CD4-positive, alpha-beta T cell treated with Interleukin-1 beta for 1 hour (primary cell): ENCODE measurements at regions not wholly inside any gene's neighbourhood (a gene's known extent, or its start where the extent isn't known, plus 50 kb on each side); places are given as distances from the start of the nearest gene placed in this dataset.
"Not testable (repeated sequence)": the region's sequence is repeated elsewhere in the genome, so short reads cannot be mapped to it uniquely, and the experiment has no call there.

Source experiments
- DNase-seq, 2 donors: peaks; one replicate each; pipeline ENCODE4 v3.0.0-alpha.2; 2020 to 2022

DNA sequence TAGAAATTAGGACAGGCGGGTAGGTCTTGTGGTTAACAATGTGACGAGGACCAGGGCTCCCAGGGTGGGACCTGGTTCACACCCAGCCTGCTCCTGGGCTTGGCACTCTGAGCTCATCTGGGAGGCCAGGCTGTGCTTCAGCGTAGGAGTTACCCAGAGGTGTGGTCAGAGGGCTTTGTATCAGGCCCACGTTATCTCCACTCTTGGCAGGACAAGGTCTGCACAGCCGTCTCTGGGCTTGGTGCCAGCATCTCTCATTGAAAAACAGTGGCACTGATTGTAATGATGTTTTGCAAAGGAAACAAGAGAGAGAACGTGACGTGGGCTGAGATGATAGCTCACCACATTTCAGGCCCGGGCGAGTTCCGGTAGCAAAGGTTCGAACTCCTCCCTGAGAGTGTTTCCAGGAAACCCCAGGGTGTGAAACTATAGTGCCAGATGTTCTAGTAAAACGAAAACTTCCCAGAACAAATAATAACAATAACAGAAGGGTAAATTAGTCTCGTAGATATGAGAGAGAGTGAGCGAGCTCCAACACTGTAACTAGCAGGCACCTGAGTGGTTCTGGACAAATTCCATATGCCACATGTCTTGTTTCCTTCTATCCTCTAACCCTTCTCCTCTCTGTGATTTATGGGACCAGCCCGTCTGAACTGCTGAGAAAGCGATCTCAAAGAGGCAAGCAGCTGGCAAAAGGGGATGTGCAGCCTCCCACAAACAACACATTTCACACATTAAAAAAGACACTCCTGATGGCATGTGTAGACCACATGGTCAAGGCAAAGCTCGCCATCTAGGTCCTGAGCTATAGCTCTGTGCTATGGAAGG lies 227.3 kb downstream of the KTN1 start:
- DNase-seq, result peak; percentile 73 to 80

DNA sequence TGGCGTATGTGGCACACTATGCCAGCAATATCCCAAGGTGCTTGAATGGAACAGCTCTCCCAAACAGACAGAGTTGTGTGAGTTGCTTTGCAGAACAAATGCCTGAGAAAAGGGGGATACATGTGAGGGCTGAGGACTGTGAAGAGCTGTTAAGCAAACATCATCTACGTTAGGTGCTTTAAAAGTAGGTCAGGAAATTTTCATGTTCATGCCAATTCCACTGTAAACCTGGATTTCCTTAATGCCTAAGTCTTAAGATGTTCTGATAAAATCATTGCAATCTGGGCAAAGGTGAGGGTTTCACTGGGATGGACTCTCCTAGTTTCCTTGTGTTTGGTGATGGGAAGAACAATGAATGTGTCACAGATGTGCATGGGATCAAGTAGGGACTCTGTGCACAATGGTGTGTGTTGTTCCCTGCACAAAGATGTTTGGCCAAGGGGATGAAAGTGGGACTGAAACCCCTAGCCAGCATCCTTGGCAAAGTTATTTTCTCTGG lies 227.9 kb downstream of the KTN1 start:
- no peak for DNase-seq

DNA sequence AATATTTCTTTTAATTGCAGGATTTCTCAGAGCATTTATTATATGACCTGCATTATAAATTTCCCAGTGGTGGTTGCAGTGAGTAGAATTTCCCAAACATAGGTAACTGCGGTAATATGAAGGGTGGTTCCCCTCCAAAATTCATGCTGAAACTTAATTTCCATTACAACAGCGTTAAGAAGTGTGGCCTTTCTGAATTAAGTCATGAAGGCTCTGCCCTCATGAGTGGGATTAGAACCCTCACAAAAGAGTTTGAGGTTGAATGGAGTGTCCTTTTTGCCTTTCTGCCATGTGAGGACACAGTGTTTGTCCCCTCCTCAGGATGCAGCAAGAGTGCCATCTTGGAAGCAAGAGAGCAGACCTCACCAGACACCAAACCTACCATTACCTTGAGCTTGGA lies 233.6 kb downstream of the KTN1 start:
- no peak for DNase-seq

DNA sequence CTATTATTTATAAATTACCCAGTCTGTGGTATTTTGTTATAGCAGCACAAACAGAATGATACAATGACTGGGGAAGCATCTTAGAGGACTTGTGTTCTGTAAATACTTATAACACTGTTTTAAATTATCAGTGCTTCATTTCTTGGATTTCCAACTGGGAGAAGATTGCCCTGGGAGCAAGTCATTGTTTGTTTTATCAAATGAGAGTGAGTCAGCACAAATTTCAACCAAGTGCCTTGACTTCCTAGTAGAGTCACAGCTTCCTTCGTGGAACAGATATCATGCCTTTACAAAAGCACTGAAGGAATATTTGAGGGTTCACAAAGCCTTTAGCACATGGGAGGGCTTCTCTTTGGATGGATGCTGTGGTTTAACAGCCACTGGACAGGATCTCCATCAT lies 234.1 kb downstream of the KTN1 start:
- DNase-seq, result no peak

DNA sequence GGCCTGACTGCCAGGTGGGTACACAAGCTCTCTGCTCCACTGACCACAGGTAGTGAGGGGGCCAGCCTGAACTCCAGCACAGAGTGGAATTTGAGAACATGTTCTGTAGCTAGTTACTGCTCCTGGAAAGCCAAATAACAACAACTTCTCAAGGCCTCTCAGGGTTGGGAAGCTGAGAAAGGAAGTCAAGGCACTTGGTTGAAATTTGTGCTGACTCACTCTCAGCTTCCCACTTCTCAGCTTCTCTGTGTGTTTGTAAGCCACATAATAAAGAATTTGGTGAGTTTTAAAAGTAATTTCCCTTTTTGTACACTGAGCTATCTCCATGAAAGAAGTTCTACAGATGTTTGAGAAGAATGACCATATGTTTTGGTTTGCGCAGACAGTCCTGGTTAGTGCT lies 234.9 kb downstream of the KTN1 start:
- peak in 1 of 2 donors; percentile 4 for DNase-seq

DNA sequence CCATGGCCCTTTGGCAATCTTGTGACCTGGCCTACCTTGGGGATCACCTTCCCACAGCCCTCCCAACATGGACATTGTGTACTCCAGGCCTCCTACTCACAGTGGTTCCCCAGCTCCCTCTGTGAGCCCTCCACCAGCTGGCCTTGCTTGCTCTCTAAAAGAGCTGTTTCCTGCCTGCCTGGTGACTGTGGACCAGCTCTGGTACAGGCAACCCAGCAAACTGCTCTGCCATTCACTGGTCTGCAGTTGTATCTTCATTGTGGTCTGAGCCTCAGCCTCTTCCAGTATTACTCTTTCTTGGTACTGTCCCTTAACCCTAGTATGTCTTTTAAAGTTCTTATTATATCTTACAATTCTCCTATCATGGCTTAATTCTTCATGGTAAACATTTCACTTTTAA lies 236.2 kb downstream of the KTN1 start:
- no peak for DNase-seq

DNA sequence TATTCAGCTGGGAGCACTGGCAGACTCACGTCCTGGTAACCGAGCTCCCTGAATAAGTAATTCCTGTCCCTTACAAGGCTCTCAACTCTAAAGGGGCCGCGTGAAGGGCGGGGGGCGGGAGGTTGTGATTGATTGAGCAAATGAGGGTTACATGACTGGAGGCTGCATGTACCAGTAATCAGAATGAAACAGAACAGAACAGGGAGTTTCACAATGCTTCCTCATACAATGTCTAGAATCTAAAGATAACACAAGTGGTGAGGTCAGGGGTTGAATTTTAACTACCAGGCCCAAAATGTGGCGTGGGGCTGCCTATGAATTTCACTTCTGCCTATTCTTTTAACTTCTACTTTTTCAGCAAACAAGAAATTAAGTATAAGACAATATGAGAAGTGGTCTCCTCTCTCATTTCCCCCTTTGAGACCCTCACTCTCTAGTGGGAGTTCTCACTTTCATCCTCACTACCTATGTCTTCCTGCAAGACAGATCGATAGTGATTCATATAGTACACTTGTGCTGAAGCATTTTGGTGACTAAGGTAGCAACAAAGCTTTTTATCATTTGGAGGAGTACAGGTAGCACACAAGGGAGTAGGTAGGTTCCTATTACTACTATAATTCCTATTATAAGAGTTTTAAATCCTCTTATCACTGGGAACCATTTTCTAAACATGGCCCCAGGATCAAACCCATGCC lies 239.8 kb downstream of the KTN1 start:
- no peak for DNase-seq

DNA sequence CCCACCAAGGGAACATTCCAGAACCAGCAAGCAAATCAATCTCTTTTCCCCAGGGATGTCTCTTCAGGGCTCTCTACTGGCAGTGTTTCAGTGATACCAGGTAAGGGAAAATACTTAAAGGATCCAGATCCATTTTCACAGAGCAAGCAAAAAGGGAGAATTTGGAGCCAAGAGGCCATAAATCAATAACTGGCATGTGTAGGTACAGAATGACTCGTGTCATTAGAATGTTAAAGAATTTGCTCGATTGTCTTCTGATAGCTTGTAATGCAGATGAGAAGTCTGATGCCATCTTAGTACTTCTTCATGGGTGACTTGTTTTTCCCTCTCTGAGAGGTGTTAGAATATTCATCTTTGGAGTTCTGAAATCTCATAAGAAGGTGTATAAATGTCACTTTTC lies 242.9 kb downstream of the KTN1 start:
- DNase-seq, result no peak

DNA sequence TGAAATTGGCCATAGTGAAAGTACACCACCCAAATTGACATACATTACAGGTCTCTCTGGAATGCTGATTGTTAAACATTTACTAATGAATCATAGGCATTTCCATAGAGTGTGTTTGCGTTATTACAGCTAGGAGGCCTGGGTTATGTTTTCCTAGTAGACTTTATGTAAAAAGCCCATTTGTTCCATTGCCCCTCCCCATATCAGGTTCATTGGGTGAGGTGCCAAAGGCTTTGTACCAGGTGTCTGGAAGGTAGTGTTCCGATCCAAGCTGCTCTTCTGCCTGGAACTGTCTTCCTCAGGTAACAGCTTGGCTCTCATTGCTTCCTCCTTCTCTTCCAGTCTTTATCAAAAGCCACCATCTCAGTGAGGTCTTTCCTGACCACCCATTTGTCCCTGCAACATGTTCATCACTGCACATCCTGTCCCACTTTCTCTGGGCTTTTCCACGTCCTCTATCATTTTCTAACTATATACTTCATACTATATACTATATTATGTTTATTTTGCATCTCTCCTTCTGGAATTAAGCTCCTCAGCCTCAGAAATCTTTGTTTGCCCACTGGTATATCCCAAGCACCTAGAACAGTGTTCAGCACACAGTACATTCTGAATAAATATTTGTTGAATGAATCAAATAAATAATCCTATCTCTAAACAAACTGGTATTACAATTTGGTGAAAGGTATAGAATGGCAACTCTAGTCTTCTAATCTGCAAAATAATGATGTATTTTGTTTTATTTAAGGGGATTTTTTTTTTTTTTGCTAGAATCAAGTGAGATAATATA lies 252.3 kb downstream of the KTN1 start:
- no peak for DNase-seq

DNA sequence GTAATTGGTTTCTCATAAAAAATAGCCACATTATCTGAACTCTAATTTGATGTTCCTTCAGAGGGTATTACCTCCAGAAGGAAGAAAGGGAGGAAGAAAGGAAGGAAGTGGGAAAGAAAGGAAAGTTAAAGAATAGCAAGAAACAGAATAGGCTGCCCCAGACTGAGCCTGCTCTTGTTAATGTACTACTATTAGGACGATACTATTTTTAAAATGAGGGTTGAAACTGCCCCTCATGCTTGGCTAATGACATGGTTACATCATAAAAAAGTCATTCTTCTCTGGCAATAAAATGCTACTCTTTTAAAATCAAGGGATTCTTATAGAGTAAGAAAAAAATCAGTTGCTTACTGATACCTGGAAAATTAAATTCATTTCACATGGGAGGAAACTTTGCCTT lies 253.0 kb downstream of the KTN1 start:
- DNase-seq, result no peak

DNA sequence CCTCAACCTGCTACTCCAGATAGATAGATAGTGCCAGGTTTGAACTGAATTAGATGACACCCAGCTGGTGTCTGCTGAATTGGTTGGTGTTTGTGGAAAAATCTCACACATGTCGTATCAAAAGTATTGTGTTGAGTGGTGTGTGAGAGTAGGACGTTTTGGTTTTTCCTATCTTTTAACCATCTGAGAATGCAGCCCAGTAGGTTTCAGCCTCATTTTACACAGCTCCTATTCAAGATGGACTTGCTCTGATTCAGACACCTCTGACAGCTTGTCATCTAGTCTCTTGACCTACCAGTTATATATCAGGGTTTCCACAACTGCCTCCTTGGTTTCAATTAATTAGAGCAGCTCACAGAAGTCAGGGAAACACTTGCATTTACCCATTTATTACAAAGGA lies 254.4 kb downstream of the KTN1 start:
- DNase-seq, result no peak

DNA sequence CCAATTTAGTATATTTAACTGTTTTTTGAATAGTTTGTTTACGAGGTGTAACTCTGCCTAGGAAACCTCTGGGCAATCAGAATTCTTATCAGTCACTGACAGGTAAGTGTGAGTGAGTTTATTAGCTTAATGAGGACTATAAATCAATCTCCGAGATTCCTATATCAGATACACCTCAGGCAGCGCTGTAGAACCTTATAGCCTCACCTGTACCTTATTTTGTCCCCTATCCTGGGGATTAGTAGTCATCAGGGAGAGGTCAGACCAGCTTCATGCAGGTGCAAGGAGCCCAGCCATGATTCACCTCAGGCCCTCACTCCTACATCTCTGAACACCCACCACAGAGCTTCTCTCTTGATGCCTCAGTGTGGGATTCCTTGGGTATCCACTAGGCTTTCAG lies 256.0 kb downstream of the KTN1 start:
- no peak for DNase-seq

DNA sequence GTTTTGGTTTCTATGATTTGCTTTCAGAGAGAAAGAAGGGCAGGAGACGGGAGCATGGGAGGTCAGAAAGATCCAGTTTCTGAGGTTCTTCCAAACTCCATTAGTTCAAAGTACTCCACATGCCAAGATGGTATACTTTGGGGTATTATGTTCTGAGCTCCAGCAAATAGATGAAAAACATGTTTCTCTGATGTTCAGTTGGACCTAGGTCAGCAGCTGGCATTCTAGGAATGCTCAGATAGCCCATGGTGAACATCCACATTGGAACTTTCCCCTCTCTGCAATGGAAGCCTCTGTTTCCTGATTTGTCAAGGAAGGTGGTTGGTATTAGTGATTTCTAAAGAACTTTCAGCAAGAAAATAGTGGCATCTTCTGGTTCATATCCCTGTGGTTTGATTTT lies 257.5 kb downstream of the KTN1 start:
- DNase-seq, result no peak

DNA sequence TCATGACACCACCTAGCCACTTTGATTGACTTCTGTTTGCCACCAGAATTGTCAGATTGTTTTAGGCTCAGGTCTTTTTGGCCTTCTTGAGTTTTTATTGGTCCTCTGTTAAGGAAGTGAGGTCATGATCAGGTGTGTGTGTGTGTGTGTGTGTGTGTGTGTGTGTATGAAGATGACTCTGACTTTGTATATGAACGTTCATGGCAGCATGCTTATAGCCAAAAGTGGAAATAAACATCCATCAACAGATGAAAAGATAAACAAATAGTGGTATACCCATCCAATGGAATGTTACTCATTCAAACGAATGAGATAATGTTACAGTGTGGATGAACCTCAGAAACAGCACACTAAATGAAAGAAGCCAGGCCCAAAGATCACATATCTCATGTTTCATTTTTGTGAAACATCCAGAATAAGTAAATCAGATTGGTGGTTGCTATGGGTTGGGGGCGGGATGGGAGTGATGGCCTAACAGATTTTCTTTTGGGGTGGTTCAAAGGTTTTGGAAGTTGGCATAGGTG lies 258.6 kb downstream of the KTN1 start:
- DNase-seq, result no peak

DNA sequence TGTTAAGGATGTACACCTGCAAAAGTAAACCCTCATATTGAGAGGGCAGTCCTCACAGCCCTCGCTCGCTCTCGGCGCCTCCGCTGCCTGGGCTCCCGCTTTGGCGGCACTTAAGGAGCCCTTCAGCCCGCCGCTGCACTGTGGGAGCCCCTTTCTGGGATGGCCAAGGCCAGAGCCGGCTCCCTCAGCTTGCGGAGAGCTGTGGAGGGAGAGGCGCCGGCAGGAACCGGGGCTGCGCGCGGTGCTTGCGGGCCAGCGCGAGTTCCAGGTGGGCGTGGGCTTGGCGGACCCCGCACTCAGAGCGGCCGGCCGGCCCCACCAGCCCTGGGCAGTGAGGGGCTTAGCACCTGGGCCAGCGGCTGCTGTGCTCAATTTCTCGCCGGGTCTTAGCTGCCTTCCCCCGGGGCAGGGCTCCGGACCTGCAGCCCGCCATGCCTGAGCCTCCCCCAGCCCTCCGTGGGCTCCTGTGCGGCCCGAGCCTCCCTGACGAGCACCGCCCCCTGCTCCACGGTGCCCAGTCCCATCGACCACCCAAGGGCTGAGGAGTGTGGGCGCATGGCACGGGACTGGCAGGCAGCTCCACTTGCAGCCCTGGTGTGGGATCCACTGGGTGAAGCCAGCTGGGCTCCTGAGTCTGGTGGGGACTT lies 259.4 kb downstream of the KTN1 start:
- not testable (repeated sequence) for DNase-seq

DNA sequence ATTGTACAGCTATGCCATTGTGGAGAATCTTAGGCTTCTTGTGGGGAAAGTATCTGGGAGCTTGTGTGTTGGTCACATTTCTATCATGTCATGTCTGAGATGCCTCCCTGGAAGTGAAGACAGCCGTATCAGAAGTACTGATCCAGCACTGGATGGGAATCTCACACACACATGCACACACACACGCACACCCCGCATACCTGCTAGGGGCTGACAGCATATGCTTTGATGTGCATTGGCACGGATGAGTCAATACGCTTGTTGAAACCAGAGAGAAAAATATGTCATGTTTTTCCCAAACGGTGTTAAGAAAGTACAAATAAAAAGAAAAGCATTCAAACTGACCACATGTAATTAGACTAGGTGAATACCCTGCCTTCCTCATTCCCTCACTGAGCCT lies 260.8 kb downstream of the KTN1 start:
- DNase-seq, result no peak

DNA sequence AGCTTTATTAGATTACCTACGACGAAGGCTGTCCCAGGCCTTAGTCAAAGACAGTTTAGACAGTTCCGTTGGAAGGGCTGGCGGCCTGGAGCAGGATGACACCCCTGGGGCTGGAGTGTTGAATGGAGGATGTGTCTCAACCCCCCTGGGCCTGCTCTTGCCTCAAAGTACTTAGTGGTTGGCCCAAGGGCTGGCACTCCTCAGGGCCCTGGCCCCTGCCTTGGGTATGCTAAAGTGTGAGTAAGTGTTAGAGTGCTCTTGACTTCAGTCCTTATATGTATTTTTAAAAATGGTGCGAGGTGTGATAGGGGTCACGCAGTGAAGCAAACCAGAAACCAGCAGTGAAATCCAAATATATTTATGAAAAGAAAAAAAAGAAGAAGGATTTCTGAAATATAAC lies 261.6 kb downstream of the KTN1 start:
- no peak for DNase-seq

DNA sequence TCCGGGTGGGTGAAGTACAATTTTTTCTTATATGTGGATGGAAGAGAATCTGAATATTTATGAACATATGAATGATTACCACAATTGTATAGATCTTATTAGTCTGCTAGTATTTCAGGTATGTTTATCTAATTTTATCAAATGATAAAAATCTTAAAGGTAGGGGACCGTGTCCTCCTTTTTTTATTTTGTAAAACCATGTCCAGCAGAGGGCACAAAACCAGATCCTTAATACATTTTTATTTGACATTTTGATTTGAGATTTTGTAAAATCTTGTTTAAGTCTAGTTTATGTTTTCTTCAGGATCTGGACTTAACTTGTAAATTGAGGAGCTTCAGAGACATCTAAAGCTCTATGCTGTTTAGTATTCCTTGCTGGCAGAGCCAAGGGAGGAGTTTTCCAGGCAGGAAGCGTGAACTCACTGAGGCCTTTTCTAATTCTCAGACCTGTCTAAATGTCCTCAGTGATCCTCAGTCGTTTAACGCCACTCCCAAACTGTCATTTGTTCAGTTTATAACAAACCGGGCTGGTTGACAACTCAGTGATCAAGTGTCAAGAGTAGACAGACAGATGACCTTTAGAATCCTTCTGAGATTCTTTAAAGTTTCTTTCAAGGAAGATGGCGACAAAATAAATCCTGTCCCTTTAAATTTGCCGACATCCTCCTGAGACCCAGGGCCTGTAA lies 263.9 kb downstream of the KTN1 start:
- no peak for DNase-seq

DNA sequence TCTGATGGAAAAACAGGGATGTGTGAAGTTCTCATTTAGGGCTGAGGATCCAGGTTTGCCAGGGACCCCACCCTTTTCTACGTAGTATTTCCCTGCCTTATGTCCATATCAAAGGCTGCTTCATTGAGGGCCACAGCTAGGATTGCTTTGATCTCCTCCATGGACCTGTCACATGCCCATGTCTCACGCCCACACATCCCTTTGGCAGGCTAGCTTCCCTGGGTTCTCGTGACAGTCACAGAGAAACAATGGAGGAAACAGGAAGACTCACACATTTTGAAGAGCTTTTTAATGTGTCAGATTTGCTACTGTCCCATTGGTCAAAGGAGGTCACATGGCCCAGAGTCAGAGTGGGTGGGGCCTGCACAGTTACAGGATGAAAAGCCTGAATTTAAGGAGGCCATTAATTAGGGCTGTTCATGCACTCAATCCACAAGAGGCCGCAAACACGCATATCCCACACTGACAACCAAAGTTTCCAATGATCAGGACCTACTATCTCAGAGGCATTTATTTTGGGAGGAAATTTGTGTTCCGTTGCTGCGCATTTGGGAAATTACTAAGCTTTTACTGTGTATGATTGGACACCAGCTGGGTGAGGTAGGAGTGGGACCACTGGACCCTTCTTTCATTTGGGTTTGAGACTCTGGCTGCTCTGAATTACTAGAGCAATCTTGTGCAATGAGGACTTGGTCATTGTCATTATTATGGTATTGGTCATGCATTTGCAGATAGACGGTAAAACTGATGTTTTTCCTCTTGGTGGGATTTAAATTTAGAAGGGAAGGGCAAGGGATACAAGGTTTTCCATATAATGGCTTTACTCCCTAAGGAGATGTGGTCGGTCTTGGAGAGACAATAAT lies 266.2 kb downstream of the KTN1 start:
- no peak for DNase-seq

DNA sequence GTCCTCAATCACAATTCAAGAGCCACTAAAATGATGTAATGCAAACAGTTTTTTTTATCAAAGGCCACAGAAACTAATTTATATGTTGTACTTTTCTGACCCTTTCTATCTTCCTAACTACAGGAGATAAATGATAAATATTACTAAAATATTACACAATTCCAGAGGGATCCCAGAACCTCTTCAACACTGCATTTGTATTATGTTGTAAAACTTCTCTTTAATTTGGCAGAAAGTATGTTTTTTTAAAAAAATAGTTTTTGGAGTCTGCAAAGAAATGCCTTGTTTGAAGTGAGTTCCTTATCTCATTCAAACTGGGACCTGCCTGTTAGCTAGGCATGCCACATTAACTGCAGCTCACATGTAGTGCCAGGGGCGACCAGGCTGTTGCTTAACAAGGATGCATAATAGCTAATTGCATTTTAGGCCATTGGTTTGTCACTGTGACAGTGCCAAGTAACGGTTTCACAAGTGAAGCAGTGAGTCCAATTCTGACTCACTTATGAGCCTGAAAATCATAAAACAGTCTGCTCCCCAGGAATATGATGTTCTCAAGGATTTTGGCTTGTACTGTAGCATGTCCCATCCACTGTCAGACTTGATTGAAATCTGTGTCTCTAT lies 266.9 kb downstream of the KTN1 start:
- no peak for DNase-seq

DNA sequence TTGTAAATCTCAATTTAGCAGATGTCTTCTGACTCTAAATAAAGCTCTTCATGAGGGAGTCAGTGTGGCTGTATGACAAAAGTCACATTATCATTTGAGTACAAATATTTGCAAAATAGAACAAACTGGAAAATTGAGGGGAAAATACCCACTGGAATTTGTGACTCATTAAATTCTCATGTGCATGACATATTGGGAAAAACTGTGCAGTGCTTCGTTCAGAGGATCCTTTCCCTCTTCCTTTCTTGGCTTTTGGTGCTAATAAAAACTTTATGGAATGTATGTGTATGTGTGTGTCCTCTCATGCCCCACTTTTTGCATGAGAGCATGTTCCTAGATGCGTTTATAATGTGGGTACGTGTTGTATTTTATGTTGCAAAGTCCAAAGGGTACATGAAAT lies 267.8 kb downstream of the KTN1 start:
- no peak for DNase-seq
